ENCODE measurements at regions not wholly inside any gene's neighbourhood (a gene's known extent, or its start where the extent isn't known, plus 50 kb on each side); places are given as distances from the start of the nearest gene placed in this dataset.

GRCh38 chr10:104584541-104584940, 56.5 kb upstream of the SORCS3 start:
- Histone ChIP-seq H3K9ac (ENCODE audit: control insufficient read depth, extremely low read depth, insufficient read depth, low read length) (no peak overlapping the region), H3K4me2 (ENCODE audit: control insufficient read depth, extremely low read depth, insufficient read depth, low read depth, low read length) (no peak overlapping the region), H2AFZ (ENCODE audit: control insufficient read depth, low read length) (no peak overlapping the region), H3K36me3 (ENCODE audit: control insufficient read depth in 2 of 2, extremely low read depth in 1 of 2, insufficient read depth in 2 of 2, low read length in 2 of 2) (no peaks in the 10 kb centered on the region), H4K20me1 (ENCODE audit: control insufficient read depth, extremely low read depth, insufficient read depth, low read length) (no peaks in the 10 kb centered on the region), H3K79me2 (ENCODE audit: control insufficient read depth, insufficient read depth, low read length) (no peaks in the 10 kb centered on the region), H3K4me1 (ENCODE audit: control insufficient read depth, extremely low read depth, insufficient read depth, low read length) (peaks cover 21% of the 10 kb centered on the region), H3K27me3 (ENCODE audit: control insufficient read depth, extremely low read depth, insufficient read depth, low read length) (no peaks in the 10 kb centered on the region), H3K9me3 (ENCODE audit: control insufficient read depth, low read depth, low read length) (no peaks in the 10 kb centered on the region), H3K27ac (ENCODE audit: control insufficient read depth, insufficient read depth, low read length) (no peak overlapping the region), H3K4me3 (ENCODE audit: control insufficient read depth in 2 of 3, extremely low read depth in 1 of 3, insufficient read depth in 2 of 3, low read depth in 1 of 3, low read length in 3 of 3) (no peak overlapping the region), H3K9me1 (ENCODE audit: control insufficient read depth, extremely low read depth, insufficient read depth, low read length) (no peaks in the 10 kb centered on the region)
- TF ChIP-seq EZH2 (IDR thresholded peaks at IDR 0.05; ENCODE audit: low read length): no peak
- no peak for TF ChIP-seq CTCF (optimal IDR thresholded peaks at IDR 0.05 in 1 of 3, IDR thresholded peaks at IDR 0.05 in 1 of 3, conservative IDR thresholded peaks at IDR 0.05 in 1 of 3; ENCODE audit: extremely low read depth in 1 of 3, insufficient read depth in 2 of 3, low read length in 3 of 3)
- dilution Hi-C loops (cut with MboI; ENCODE audit: extremely low pct_ligation_motif_present, low sequenced_read_pairs): loop anchor here (25.0 kb wide), 1 partner anchor 172 kb away; no protein-coding TSS in a partner anchor
- FAIRE-seq (no peak), DNase-seq (ENCODE audit: low read depth, low spot score) (no peak)

GRCh38 chr10:104587751-104588150, 53.3 kb upstream of the SORCS3 start:
- Histone ChIP-seq H3K9me3 (ENCODE audit: control insufficient read depth, low read depth, low read length) (no peaks in the 10 kb centered on the region), H3K36me3 (ENCODE audit: control insufficient read depth in 2 of 2, extremely low read depth in 1 of 2, insufficient read depth in 2 of 2, low read length in 2 of 2) (no peaks in the 10 kb centered on the region), H4K20me1 (ENCODE audit: control insufficient read depth, extremely low read depth, insufficient read depth, low read length) (no peaks in the 10 kb centered on the region), H3K4me2 (ENCODE audit: control insufficient read depth, extremely low read depth, insufficient read depth, low read depth, low read length) (no peak overlapping the region), H3K9me1 (ENCODE audit: control insufficient read depth, extremely low read depth, insufficient read depth, low read length) (no peaks in the 10 kb centered on the region), H3K27me3 (ENCODE audit: control insufficient read depth, extremely low read depth, insufficient read depth, low read length) (no peaks in the 10 kb centered on the region), H3K4me1 (ENCODE audit: control insufficient read depth, extremely low read depth, insufficient read depth, low read length) (peaks cover 13% of the 10 kb centered on the region), H3K9ac (ENCODE audit: control insufficient read depth, extremely low read depth, insufficient read depth, low read length) (no peak overlapping the region), H3K4me3 (ENCODE audit: control insufficient read depth in 2 of 3, extremely low read depth in 1 of 3, insufficient read depth in 2 of 3, low read depth in 1 of 3, low read length in 3 of 3) (no peak overlapping the region), H3K79me2 (ENCODE audit: control insufficient read depth, insufficient read depth, low read length) (no peaks in the 10 kb centered on the region), H2AFZ (ENCODE audit: control insufficient read depth, low read length) (no peak overlapping the region), H3K27ac (ENCODE audit: control insufficient read depth, insufficient read depth, low read length) (no peak overlapping the region)
- DNase-seq (ENCODE audit: low read depth, low spot score) (no peak), FAIRE-seq (no peak)
- TF ChIP-seq EZH2 (IDR thresholded peaks at IDR 0.05; ENCODE audit: low read length) (no peak), CTCF (optimal IDR thresholded peaks at IDR 0.05 in 1 of 3, IDR thresholded peaks at IDR 0.05 in 1 of 3, conservative IDR thresholded peaks at IDR 0.05 in 1 of 3; ENCODE audit: extremely low read depth in 1 of 3, insufficient read depth in 2 of 3, low read length in 3 of 3) (no peak)
- dilution Hi-C loops (cut with MboI; ENCODE audit: extremely low pct_ligation_motif_present, low sequenced_read_pairs): loop anchor here (25.0 kb wide), 1 partner anchor 175 kb away; no protein-coding TSS in a partner anchor
